ENCODE measurements at regions not wholly inside any gene's neighbourhood (a gene's known extent, or its start where the extent isn't known, plus 50 kb on each side); places are given as distances from the start of the nearest gene placed in this dataset.
"Not testable (repeated sequence)": the region's sequence is repeated elsewhere in the genome, so short reads cannot be mapped to it uniquely, and the experiment has no call there.

DNA sequence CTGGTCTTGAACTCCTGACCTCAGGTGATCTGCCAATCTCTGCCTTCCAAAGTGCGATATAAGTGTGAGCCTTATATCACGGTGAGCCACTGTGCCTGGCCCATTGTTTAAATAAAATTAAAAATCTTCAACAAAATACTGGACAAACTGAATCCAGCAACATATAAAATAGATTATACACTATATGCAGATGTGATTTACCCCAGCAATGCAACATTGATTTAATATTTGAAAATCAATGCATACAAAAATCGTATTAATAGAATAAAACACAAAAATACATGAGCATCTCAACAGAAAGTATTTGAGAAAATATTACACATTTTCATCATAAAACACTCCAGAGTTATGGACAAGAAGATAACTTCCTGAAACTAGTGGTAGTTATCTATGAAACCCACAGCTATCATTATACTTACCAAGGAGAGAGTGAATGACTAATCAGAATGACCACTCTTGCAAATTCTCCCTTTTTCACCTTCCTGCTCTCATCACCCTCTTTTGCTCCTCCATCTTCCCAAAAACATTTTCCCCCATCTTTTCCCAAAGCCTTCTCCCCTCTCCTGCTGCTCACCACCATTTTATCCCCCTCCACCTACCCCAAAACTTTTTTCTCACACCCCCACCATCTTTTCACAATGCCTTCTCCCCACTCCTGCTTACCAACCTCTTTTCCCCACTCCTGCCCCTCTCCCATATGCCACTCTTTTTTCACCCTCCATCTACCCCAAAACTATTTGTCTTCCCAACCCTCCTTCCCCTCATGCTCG, 122.1 kb upstream of the VPREB1 start:
- BruUV-seq (replicated peaks) = no TSS peak
- Mint-ChIP-seq H3K4me3 (ENCODE audit: low read depth, unreplicated experiment) (no peak overlapping the region), H3K36me3 (ENCODE audit: insufficient read depth, unreplicated experiment) (no peaks in the 10 kb centered on the region), H3K4me1 (ENCODE audit: low read depth, unreplicated experiment) (no peaks in the 10 kb centered on the region), H3K27me3 (ENCODE audit: unreplicated experiment) (peaks cover 68% of the 10 kb centered on the region), H3K9me3 (ENCODE audit: low read depth, unreplicated experiment) (no peaks in the 10 kb centered on the region), H3K27ac (ENCODE audit: unreplicated experiment) (no peak overlapping the region)
- intact Hi-C loops (cut with micrococcal nuclease; ENCODE audit: unreplicated experiment) = no loop called here
- CTCF ChIA-PET = no interaction called here
- TF ChIP-seq, protein P1, sequence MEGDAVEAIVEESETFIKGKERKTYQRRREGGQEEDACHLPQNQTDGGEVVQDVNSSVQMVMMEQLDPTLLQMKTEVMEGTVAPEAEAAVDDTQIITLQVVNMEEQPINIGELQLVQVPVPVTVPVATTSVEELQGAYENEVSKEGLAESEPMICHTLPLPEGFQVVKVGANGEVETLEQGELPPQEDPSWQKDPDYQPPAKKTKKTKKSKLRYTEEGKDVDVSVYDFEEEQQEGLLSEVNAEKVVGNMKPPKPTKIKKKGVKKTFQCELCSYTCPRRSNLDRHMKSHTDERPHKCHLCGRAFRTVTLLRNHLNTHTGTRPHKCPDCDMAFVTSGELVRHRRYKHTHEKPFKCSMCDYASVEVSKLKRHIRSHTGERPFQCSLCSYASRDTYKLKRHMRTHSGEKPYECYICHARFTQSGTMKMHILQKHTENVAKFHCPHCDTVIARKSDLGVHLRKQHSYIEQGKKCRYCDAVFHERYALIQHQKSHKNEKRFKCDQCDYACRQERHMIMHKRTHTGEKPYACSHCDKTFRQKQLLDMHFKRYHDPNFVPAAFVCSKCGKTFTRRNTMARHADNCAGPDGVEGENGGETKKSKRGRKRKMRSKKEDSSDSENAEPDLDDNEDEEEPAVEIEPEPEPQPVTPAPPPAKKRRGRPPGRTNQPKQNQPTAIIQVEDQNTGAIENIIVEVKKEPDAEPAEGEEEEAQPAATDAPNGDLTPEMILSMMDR (IDR thresholded peaks at IDR 0.05; ENCODE audit: unreplicated experiment) = no peak
- DNase-seq = no peak

DNA sequence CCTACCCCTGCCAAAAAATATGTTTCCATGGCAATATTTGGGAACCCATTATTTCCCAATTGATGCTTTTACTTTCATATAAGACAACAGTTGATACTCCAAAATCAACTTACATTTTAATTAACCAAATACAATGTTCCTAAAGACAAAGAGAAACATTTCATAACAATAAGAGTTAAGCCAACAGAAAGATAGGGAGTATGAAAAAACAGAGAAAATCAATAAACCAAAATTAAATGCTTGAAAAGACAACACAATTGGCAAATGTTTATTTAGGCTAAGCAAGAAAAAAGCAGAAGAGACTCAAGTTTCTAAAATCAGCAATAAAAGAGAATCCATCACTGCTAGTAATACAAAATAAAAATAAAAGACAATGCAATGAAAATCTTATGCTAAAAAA, 123.1 kb upstream of the VPREB1 start:
- intact Hi-C loops (cut with micrococcal nuclease; ENCODE audit: unreplicated experiment) = no loop called here
- H3K27me3 Mint-ChIP-seq (ENCODE audit: unreplicated experiment) = peaks cover 57% of the 10 kb centered on the region
- no peaks in the 10 kb centered on the region for H3K36me3 Mint-ChIP-seq (ENCODE audit: insufficient read depth, unreplicated experiment)
- no peak for DNase-seq
- no peaks in the 10 kb centered on the region for H3K4me1 Mint-ChIP-seq (ENCODE audit: low read depth, unreplicated experiment)
- H3K4me3 Mint-ChIP-seq (ENCODE audit: low read depth, unreplicated experiment) = no peak overlapping the region
- BruUV-seq (replicated peaks) = no TSS peak
- H3K27ac Mint-ChIP-seq (ENCODE audit: unreplicated experiment) = no peak overlapping the region
- CTCF ChIA-PET = no interaction called here
- H3K9me3 Mint-ChIP-seq (ENCODE audit: low read depth, unreplicated experiment) = no peaks in the 10 kb centered on the region
- TF ChIP-seq, protein P1 (IDR thresholded peaks at IDR 0.05; ENCODE audit: unreplicated experiment) = no peak

DNA sequence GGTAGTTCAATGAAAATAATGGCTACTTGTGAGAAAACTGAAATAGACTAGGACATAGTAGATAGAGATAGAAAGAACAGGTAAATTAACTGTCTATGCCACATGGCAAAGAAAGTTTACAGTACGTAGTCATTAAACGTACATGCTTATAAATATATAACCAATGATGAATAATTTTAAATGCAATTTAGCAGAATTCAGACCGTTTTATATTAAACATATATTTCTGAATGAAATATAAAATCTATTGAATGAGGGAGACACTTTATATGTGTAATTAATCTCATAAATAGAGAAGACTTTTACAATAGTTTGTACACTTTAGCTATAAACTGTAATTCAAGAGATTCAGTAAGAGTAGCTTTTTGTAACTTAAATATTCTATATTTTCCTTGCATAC, 124.4 kb upstream of the VPREB1 start:
- intact Hi-C loops (cut with micrococcal nuclease; ENCODE audit: unreplicated experiment) = no loop called here

DNA sequence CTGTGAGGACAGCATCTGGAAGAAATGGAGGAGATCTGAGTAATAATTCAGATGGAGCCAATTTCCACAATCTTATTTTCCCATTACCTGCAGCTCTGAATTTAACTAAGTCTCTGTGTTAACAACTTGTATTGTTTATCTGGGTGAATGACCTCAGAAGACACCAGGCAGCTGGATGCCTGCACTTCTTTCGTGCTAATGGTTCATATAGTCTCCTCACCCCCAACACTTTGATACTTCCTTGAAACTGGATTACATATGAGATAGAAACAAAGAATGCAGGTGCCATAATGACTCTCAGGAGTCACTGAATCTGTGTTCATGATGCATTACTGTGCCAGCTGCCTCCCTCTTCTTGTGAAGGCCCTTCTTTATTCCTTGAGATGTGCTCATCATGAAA, 125.6 kb upstream of the VPREB1 start:
- H3K9me3 Mint-ChIP-seq (ENCODE audit: low read depth, unreplicated experiment) = no peaks in the 10 kb centered on the region
- CTCF ChIA-PET = interaction anchor here (1.1 kb wide), 1 partner anchor 8 kb away, joined by 4 read pairs; no protein-coding TSS in a partner anchor
- H3K36me3 Mint-ChIP-seq (ENCODE audit: insufficient read depth, unreplicated experiment) = no peaks in the 10 kb centered on the region
- no peak overlapping the region for H3K27ac Mint-ChIP-seq (ENCODE audit: unreplicated experiment)
- TF ChIP-seq, protein P1 (IDR thresholded peaks at IDR 0.05; ENCODE audit: unreplicated experiment) = no peak
- no peak overlapping the region for H3K4me3 Mint-ChIP-seq (ENCODE audit: low read depth, unreplicated experiment)
- DNase-seq = no peak
- no peaks in the 10 kb centered on the region for H3K4me1 Mint-ChIP-seq (ENCODE audit: low read depth, unreplicated experiment)
- no TSS peak for BruUV-seq (replicated peaks)
- peaks cover 42% of the 10 kb centered on the region for H3K27me3 Mint-ChIP-seq (ENCODE audit: unreplicated experiment)
- intact Hi-C loops (cut with micrococcal nuclease; ENCODE audit: unreplicated experiment) = no loop called here

More for the DNA sequence above, 124.4 kb upstream of the VPREB1 start:
- TF ChIP-seq, protein P1 (IDR thresholded peaks at IDR 0.05; ENCODE audit: unreplicated experiment) = no peak
- CTCF ChIA-PET = no interaction called here
- Mint-ChIP-seq H3K27me3 (ENCODE audit: unreplicated experiment) (peaks cover 53% of the 10 kb centered on the region), H3K27ac (ENCODE audit: unreplicated experiment) (no peak overlapping the region), H3K4me3 (ENCODE audit: low read depth, unreplicated experiment) (no peak overlapping the region), H3K4me1 (ENCODE audit: low read depth, unreplicated experiment) (no peaks in the 10 kb centered on the region), H3K9me3 (ENCODE audit: low read depth, unreplicated experiment) (no peaks in the 10 kb centered on the region), H3K36me3 (ENCODE audit: insufficient read depth, unreplicated experiment) (no peaks in the 10 kb centered on the region)
- BruUV-seq (replicated peaks) = no TSS peak
- DNase-seq = no peak

DNA sequence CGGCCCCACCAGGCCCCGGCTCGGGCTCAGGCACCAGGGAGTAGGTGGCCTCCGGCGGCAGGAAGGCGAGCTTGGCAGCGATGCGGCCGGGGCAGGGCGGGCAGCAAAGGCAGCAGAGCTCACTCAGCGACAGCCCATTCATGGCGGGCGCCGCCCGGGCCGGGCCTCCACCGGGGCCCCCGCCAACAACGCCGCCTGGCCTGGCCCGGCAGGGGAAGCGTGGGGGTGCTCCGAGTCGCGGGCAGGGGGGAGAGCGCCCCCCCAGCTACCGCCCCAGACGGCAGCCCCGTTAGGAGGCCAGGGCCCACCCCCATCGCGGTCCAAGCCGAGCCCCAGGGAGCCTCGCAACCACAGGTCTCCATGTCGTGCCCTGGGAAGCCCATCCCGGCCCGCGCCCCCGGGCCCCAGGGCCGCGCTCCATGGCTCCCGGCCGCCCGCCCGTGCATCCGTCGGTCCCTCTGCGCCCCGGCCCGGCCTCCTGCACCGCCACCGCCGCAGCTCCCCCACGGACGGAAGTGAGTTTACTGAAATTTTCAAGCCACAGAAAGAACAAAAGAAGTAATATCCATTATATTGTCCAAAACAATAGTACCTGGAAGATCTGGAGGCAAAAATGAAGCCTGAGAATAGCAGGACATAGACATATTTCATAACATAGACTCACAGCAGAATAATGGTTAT, 126.6 kb upstream of the VPREB1 start:
- peaks cover 37% of the 10 kb centered on the region for H3K27me3 Mint-ChIP-seq (ENCODE audit: unreplicated experiment)
- DNase-seq; intact Hi-C loops (cut with micrococcal nuclease; ENCODE audit: unreplicated experiment); CTCF ChIA-PET; H3K9me3 Mint-ChIP-seq (ENCODE audit: low read depth, unreplicated experiment); H3K36me3 Mint-ChIP-seq (ENCODE audit: insufficient read depth, unreplicated experiment); H3K4me3 Mint-ChIP-seq (ENCODE audit: low read depth, unreplicated experiment); H3K4me1 Mint-ChIP-seq (ENCODE audit: low read depth, unreplicated experiment); BruUV-seq (replicated peaks); H3K27ac Mint-ChIP-seq (ENCODE audit: unreplicated experiment): not testable (repeated sequence)

DNA sequence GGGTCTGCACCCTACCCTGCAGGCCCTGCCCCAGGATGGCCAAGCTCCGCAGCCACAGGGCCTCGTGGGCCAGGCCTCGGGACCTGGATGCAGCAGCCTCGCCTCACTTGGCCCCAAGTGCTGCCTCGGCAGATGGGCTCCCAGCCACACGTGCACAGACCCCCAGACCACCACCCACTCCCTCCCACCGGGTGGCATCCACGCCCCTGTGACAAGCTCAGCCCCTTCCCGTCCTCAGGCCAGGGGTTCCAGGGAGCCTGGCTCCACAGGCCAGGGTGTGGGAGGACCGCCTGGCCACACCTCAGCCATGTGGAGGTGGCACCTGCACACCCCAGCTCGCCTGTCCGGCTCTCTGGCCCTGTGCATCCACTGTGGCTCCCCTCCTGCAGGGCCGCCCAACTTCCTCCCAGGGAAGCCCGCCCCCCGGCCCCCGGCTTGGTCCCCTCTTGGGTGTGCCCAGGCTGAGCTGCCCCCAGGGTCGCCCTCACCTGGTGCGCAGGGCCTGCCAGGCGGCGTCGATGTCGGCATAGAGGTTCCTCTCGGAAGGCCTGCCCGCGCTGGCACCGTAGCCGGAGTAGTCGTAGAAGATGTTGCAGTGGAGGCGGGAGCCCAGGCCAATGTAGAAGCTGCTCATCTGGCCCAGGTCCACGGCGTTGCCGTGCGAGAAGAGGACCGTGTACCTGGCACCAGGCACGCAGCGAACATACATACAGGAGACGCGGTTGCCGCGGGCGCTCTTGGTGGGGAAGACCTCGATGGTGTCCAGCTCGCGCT, 127.4 kb upstream of the VPREB1 start:
- H3K27ac Mint-ChIP-seq (ENCODE audit: unreplicated experiment); H3K9me3 Mint-ChIP-seq (ENCODE audit: low read depth, unreplicated experiment); H3K4me3 Mint-ChIP-seq (ENCODE audit: low read depth, unreplicated experiment); H3K36me3 Mint-ChIP-seq (ENCODE audit: insufficient read depth, unreplicated experiment); CTCF ChIA-PET; BruUV-seq (replicated peaks); intact Hi-C loops (cut with micrococcal nuclease; ENCODE audit: unreplicated experiment); H3K4me1 Mint-ChIP-seq (ENCODE audit: low read depth, unreplicated experiment); DNase-seq: not testable (repeated sequence)
- peaks cover 36% of the 10 kb centered on the region for H3K27me3 Mint-ChIP-seq (ENCODE audit: unreplicated experiment)

All from Calu3 (cell line).